GM23248 (cell line): ENCODE measurements at regions not wholly inside any gene's neighbourhood (a gene's known extent, or its start where the extent isn't known, plus 50 kb on each side); places are given as distances from the start of the nearest gene placed in this dataset.
"Not testable (repeated sequence)": the region's sequence is repeated elsewhere in the genome, so short reads cannot be mapped to it uniquely, and the experiment has no call there.

ENCODE experiments used
- DNase-seq: peaks from one replicate; pipeline ENCODE4 v3.0.0-alpha.2; 2015
- H2AFZ ChIP-seq: fragments of 200-600 bp; sonication (generic); 2 replicates; pipeline ENCODE4 v1.6.1; 2016; ENCODE audit warnings: antibody characterized with exemption
- H3F3A ChIP-seq: fragments of 200-600 bp; sonication (generic); 2 replicates; pipeline ENCODE4 v1.6.1; 2016; ENCODE audit warnings: mild to moderate bottlenecking, antibody characterized with exemption, mixed run types; ENCODE audit not compliant: insufficient read depth
- H3K27ac ChIP-seq: fragments of 200-600 bp; sonication (generic); 2 replicates; pipeline ENCODE4 v1.5.1; 2016; ENCODE audit warnings: mild to moderate bottlenecking
- H3K27me3 ChIP-seq: fragments of 200-600 bp; sonication (generic); replicated peaks from 2 replicates; pipeline ENCODE4 v1.6.1; 2016; ENCODE audit warnings: mild to moderate bottlenecking; ENCODE audit not compliant: insufficient read depth
- H3K36me3 ChIP-seq: fragments of 200-600 bp; sonication (generic); 2 replicates; pipeline ENCODE4 v1.6.1; 2016; ENCODE audit warnings: low read depth, mild to moderate bottlenecking
- H3K4me1 ChIP-seq: fragments of 200-600 bp; sonication (generic); 2 replicates; pipeline ENCODE4 v1.6.1; 2016; ENCODE audit warnings: mild to moderate bottlenecking; ENCODE audit not compliant: insufficient read depth
- H3K4me2 ChIP-seq: fragments of 200-600 bp; sonication (generic); one replicate; pipeline ENCODE4 v1.6.1; 2016; ENCODE audit warnings: mild to moderate bottlenecking; ENCODE audit not compliant: unreplicated experiment
- H3K4me3 ChIP-seq: fragments of 200-600 bp; sonication (generic); 2 replicates; pipeline ENCODE4 v1.5.1; 2016; ENCODE audit warnings: mild to moderate bottlenecking
- H3K79me2 ChIP-seq: fragments of 200-600 bp; sonication (generic); 2 replicates; pipeline ENCODE4 v1.6.1; 2016; ENCODE audit warnings: mild to moderate bottlenecking; ENCODE audit not compliant: insufficient read depth
- H3K9ac ChIP-seq: fragments of 200-600 bp; sonication (generic); 2 replicates; pipeline ENCODE4 v1.6.1; 2016; ENCODE audit warnings: mild to moderate bottlenecking
- H3K9me2 ChIP-seq: fragments of 200-600 bp; sonication (generic); 2 replicates; pipeline ENCODE4 v1.6.1; 2016; ENCODE audit warnings: mixed run types, mild to moderate bottlenecking, moderate library complexity; ENCODE audit not compliant: insufficient read depth
- H3K9me3 ChIP-seq: fragments of 200-600 bp; sonication (generic); one replicate; pipeline ENCODE4 v1.6.1; 2017; ENCODE audit warnings: low read depth
- H4K20me1 ChIP-seq: fragments of 200-600 bp; sonication (generic); 2 replicates; pipeline ENCODE4 v1.6.0; 2016; ENCODE audit not compliant: insufficient read depth
- EZH2 ChIP-seq: fragments of 200-600 bp; sonication (generic); IDR thresholded peaks from 2 replicates; pipeline ENCODE4 v1.6.1; 2018; ENCODE audit warnings: antibody characterized with exemption, mild to moderate bottlenecking; ENCODE audit not compliant: insufficient read depth, poor library complexity, severe bottlenecking
- EZH2phosphoT487 ChIP-seq: fragments of 200-600 bp; sonication (generic); IDR thresholded peaks from 2 replicates; pipeline ENCODE4 v1.6.1; 2018; ENCODE audit warnings: antibody characterized with exemption, moderate library complexity, mild to moderate bottlenecking, low read depth; ENCODE audit not compliant: insufficient read depth
- WGBS, 2 experiments: methylation state at CpG; one replicate each; pipeline ENCODE4 v1.1.6; 2015 to 2017; ENCODE audit warnings: low lambda C conversion rate in 2 of 2, low coverage in 1 of 2; ENCODE audit errors: missing lambda C conversion rate in 2 of 2; 5-methylcytosine and 5-hydroxymethylcytosine counted together
- in situ Hi-C: fragments of 300-500 bp; cut with MboI; formaldehyde crosslinking; loops from 2 replicates; pipeline ENCODE4 v1.15.0; 2020

GRCh38 chr4:111957116-111957515 lies 188.1 kb upstream of the FAM241A start:
- Histone ChIP-seq H3K9ac (no peak overlapping the region), H3K79me2 (no peaks in the 10 kb centered on the region), H3F3A (peaks cover 42% of the 10 kb centered on the region), H3K9me2 (no peaks in the 10 kb centered on the region), H4K20me1 (no peaks in the 10 kb centered on the region), H3K4me3 (no peak overlapping the region), H3K4me1 (peaks cover 57% of the 10 kb centered on the region), H2AFZ (no peak overlapping the region), H3K9me3 (no peaks in the 10 kb centered on the region), H3K36me3 (no peaks in the 10 kb centered on the region), H3K27me3 (no peaks in the 10 kb centered on the region), H3K27ac (no peak overlapping the region), H3K4me2 (no peak overlapping the region)
- in situ Hi-C loops = no loop called here
- DNase-seq = no peak
- WGBS, 2 experiments = 51 to 54% methylated on average over 3 of the region's 3 CpGs
- TF ChIP-seq EZH2phosphoT487 = no peak
- TF ChIP-seq EZH2 = no peak

GRCh38 chr4:111957997-111958396 lies 187.3 kb upstream of the FAM241A start:
- Histone ChIP-seq H2AFZ (no peak overlapping the region), H3K36me3 (no peaks in the 10 kb centered on the region), H4K20me1 (no peaks in the 10 kb centered on the region), H3K9me3 (no peaks in the 10 kb centered on the region), H3K27ac (no peak overlapping the region), H3K4me2 (no peak overlapping the region), H3K9ac (no peak overlapping the region), H3F3A (peaks cover 40% of the 10 kb centered on the region), H3K4me1 (peaks cover 55% of the 10 kb centered on the region), H3K27me3 (no peaks in the 10 kb centered on the region), H3K9me2 (no peaks in the 10 kb centered on the region), H3K4me3 (no peak overlapping the region), H3K79me2 (no peaks in the 10 kb centered on the region)
- no peak for TF ChIP-seq EZH2phosphoT487
- no peak for TF ChIP-seq EZH2
- in situ Hi-C loops = no loop called here
- 89 to 97% methylated on average over 1 of the region's 1 CpG for whole genome bisulfite sequencing, 2 experiments
- no peak for DNase-seq

- H3K4me2 ChIP-seq = peak overlapping the region; percentile 56
- peaks cover 52% of the 10 kb centered on the region for H3K4me1 ChIP-seq
- in situ Hi-C loops = no loop called here
- H3F3A ChIP-seq = peaks cover 39% of the 10 kb centered on the region
- WGBS, 2 experiments = 4 to 6% methylated on average over 2 of the region's 2 CpGs
- peak overlapping the region; percentile 23 for H3K9ac ChIP-seq
- peak; percentile 62 for DNase-seq
- no peak for TF ChIP-seq EZH2
- no peak for TF ChIP-seq EZH2phosphoT487
- H3K27ac ChIP-seq = peak overlapping the region; percentile 61
- H3K4me3 ChIP-seq = 0 out of 2 replicates have a peak overlapping the region, but pooled peaks have one; percentile 15
- H3K79me2 ChIP-seq = no peaks in the 10 kb centered on the region
- no peaks in the 10 kb centered on the region for H3K9me3 ChIP-seq
- no peaks in the 10 kb centered on the region for H3K36me3 ChIP-seq
- H3K9me2 ChIP-seq = no peaks in the 10 kb centered on the region
- no peak overlapping the region for H2AFZ ChIP-seq
- no peaks in the 10 kb centered on the region for H4K20me1 ChIP-seq
- H3K27me3 ChIP-seq = no peaks in the 10 kb centered on the region
Observed at GRCh38 chr4:111959222-111959621, 186.0 kb upstream of the FAM241A start.

- Histone ChIP-seq H3K4me2 (peak overlapping the region; percentile 56), H3F3A (peaks cover 39% of the 10 kb centered on the region), H3K9me3 (no peaks in the 10 kb centered on the region), H3K36me3 (no peaks in the 10 kb centered on the region), H3K27ac (peak overlapping the region; percentile 61), H3K4me3 (peak overlapping the region; percentile 15), H3K4me1 (peaks cover 42% of the 10 kb centered on the region), H3K9ac (no peak overlapping the region), H4K20me1 (no peaks in the 10 kb centered on the region), H2AFZ (no peak overlapping the region), H3K27me3 (no peaks in the 10 kb centered on the region), H3K9me2 (no peaks in the 10 kb centered on the region), H3K79me2 (no peaks in the 10 kb centered on the region)
- no peak for TF ChIP-seq EZH2phosphoT487
- TF ChIP-seq EZH2 = no peak
- in situ Hi-C loops = no loop called here
- WGBS, 2 experiments = 73 to 74% methylated on average over 2 of the region's 2 CpGs
- peak; percentile 90 for DNase-seq
Observed at GRCh38 chr4:111960241-111960667, 185.0 kb upstream of the FAM241A start.

GRCh38 chr4:111961026-111961425 lies 184.2 kb upstream of the FAM241A start:
- H3K9me3 ChIP-seq, H2AFZ ChIP-seq, H3K9ac ChIP-seq, H3K36me3 ChIP-seq, H3K9me2 ChIP-seq, in situ Hi-C loops, DNase-seq, H3K4me3 ChIP-seq, H4K20me1 ChIP-seq, H3K79me2 ChIP-seq, H3K27me3 ChIP-seq, H3K27ac ChIP-seq: not testable (repeated sequence)
- Histone ChIP-seq H3F3A (peaks cover 39% of the 10 kb centered on the region), H3K4me1 (peaks cover 42% of the 10 kb centered on the region), H3K4me2 (peak overlapping the region; percentile 15)
- 85 to 88% methylated on average over 5 of the region's 5 CpGs for WGBS, 2 experiments
